ENCODE measurements at regions not wholly inside any gene's neighbourhood (a gene's known extent, or its start where the extent isn't known, plus 50 kb on each side); places are given as distances from the start of the nearest gene placed in this dataset.

DNA sequence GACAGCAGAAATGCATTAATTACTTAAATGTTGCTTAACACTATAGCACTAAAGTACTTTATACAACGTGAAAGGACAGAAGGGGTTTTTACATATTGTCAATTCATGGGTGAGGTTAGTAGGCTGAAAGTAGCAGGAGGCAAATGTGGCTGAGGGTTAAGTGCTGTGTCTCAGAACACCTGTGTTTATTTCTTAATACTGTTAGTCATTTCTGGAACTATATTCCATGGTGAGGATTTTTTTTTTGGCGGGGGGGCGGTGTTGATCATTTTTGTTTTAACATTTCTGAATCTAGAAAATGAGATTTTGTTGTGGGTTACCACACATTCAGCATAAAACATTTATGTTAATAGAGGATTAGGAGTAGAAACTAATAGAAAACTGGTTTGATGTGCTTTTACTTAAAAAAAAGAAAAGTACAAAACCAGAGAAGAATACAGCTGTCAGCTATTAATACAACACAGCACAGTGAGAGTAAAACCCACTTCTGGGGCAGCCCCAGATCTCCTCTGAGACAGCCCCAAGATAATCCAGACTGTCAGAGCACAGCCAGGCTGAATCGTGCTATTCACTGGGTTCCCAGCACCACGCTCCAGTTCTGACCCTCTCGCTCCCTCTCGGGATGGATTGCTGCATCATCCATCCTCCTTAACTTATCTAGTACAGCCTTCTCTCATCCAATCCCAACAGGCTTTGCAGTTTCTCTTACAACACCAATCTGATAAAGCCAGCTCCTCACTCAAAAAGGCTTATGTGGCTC, 307.7 kb downstream of the TUSC7 start:
- TF ChIP-seq CTCF (IDR thresholded peaks at IDR 0.05), result no peak
- no peak for TF ChIP-seq EP300 (IDR thresholded peaks at IDR 0.05)
